A172 (cell line): ENCODE measurements at regions not wholly inside any gene's neighbourhood (a gene's known extent, or its start where the extent isn't known, plus 50 kb on each side); places are given as distances from the start of the nearest gene placed in this dataset.
A peak's percentile ranks its signal among the peaks of the same experiment; 100 is the strongest.

Experiments
- DNase-seq: peaks from one replicate; pipeline ENCODE4 v3.0.0-alpha.2; 2015; ENCODE audit warnings: low spot score

GRCh38 chr2:200212862-200213425, 93.5 kb upstream of the SPATS2L start:
- DNase-seq: no peak

- no peak for DNase-seq
Observed at GRCh38 chr2:200216310-200216709, 90.2 kb upstream of the SPATS2L start.

- DNase-seq: no peak
Observed at GRCh38 chr2:200217320-200217719, 89.2 kb upstream of the SPATS2L start.

- DNase-seq: no peak
Observed at GRCh38 chr2:200218645-200219044, 87.8 kb upstream of the SPATS2L start.

GRCh38 chr2:200219309-200220113, 87.0 kb upstream of the SPATS2L start:
- DNase-seq: no peak

GRCh38 chr2:200220251-200220650, 86.2 kb upstream of the SPATS2L start:
- no peak for DNase-seq

- DNase-seq: no peak
Observed at GRCh38 chr2:200221055-200221955, 85.2 kb upstream of the SPATS2L start.

- no peak for DNase-seq
Observed at GRCh38 chr2:200222791-200223190, 83.7 kb upstream of the SPATS2L start.

GRCh38 chr2:200223205-200223784, 83.2 kb upstream of the SPATS2L start:
- no peak for DNase-seq

GRCh38 chr2:200225951-200226350, 80.5 kb upstream of the SPATS2L start:
- no peak for DNase-seq

- DNase-seq: no peak
Observed at GRCh38 chr2:200226451-200227426, 79.8 kb upstream of the SPATS2L start.

GRCh38 chr2:200230716-200231115, 75.8 kb upstream of the SPATS2L start:
- no peak for DNase-seq

GRCh38 chr2:200235533-200235932, 71.0 kb upstream of the SPATS2L start:
- DNase-seq: no peak

- peak; percentile 45 for DNase-seq
Observed at GRCh38 chr2:200239216-200239615, 67.3 kb upstream of the SPATS2L start.

- DNase-seq: no peak
Observed at GRCh38 chr2:200242570-200242969, 63.9 kb upstream of the SPATS2L start.

- DNase-seq: no peak
Observed at GRCh38 chr2:200243441-200243840, 63.1 kb upstream of the SPATS2L start.

- DNase-seq: no peak
Observed at GRCh38 chr2:200244111-200244510, 62.4 kb upstream of the SPATS2L start.

- DNase-seq: no peak
Observed at GRCh38 chr2:200247494-200247893, 59.0 kb upstream of the SPATS2L start.

GRCh38 chr2:200252265-200253067, 54.0 kb upstream of the SPATS2L start:
- DNase-seq: no peak

- DNase-seq: peak; percentile 54
Observed at GRCh38 chr2:200253639-200254038, 52.9 kb upstream of the SPATS2L start.
